OCI-LY1 (cell line): ENCODE measurements at regions not wholly inside any gene's neighbourhood (a gene's known extent, or its start where the extent isn't known, plus 50 kb on each side); places are given as distances from the start of the nearest gene placed in this dataset.
"Not testable (repeated sequence)": the region's sequence is repeated elsewhere in the genome, so short reads cannot be mapped to it uniquely, and the experiment has no call there.

Experiments
- EZH2 ChIP-seq: fragments of 200-600 bp; sonication (generic), shearing (Covaris generic); IDR thresholded peaks from 2 replicates; pipeline ENCODE4 v1.8.0; 2017; ENCODE audit warnings: borderline replicate concordance, mixed run types, mild to moderate bottlenecking, antibody characterized with exemption, low read length, moderate library complexity, mixed read lengths
- TF ChIP-seq, protein P1 (sequence below): fragments of 200-600 bp; sonication (generic), shearing (Covaris generic); IDR thresholded peaks from 2 replicates; pipeline ENCODE4 v1.5.1; 2017; ENCODE audit warnings: mild to moderate bottlenecking, antibody characterized with exemption, low read length, moderate library complexity, mixed read lengths

DNA sequence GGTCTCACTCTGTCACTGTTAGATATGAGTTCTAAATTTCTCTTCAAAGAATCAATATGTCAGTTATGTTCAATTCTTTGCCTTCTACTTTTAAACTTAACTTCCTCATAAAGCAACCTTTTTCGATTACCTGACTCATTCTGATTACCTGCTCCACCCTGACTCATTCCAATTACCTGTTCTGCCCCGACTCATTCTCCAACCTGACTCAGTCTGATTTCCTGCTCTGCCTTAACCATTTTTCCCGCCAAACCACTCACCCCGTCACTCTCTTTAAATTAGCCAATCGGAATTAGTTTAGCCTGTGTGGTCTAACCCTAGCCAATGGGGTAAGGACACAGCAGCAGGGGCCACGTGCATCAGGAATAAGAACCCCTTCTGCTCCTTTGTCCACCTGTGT is 67.4 kb upstream of the RASSF8 start:
- TF ChIP-seq, protein P1, sequence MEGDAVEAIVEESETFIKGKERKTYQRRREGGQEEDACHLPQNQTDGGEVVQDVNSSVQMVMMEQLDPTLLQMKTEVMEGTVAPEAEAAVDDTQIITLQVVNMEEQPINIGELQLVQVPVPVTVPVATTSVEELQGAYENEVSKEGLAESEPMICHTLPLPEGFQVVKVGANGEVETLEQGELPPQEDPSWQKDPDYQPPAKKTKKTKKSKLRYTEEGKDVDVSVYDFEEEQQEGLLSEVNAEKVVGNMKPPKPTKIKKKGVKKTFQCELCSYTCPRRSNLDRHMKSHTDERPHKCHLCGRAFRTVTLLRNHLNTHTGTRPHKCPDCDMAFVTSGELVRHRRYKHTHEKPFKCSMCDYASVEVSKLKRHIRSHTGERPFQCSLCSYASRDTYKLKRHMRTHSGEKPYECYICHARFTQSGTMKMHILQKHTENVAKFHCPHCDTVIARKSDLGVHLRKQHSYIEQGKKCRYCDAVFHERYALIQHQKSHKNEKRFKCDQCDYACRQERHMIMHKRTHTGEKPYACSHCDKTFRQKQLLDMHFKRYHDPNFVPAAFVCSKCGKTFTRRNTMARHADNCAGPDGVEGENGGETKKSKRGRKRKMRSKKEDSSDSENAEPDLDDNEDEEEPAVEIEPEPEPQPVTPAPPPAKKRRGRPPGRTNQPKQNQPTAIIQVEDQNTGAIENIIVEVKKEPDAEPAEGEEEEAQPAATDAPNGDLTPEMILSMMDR, result not testable (repeated sequence)
- not testable (repeated sequence) for TF ChIP-seq EZH2
